T follicular helper cell (primary cell): ENCODE measurements at regions not wholly inside any gene's neighbourhood (a gene's known extent, or its start where the extent isn't known, plus 50 kb on each side); places are given as distances from the start of the nearest gene placed in this dataset.

Source experiments
- DNase-seq: peaks from one replicate; pipeline ENCODE4 v3.0.0-alpha.2; 2020; ENCODE audit warnings: low read depth

DNA sequence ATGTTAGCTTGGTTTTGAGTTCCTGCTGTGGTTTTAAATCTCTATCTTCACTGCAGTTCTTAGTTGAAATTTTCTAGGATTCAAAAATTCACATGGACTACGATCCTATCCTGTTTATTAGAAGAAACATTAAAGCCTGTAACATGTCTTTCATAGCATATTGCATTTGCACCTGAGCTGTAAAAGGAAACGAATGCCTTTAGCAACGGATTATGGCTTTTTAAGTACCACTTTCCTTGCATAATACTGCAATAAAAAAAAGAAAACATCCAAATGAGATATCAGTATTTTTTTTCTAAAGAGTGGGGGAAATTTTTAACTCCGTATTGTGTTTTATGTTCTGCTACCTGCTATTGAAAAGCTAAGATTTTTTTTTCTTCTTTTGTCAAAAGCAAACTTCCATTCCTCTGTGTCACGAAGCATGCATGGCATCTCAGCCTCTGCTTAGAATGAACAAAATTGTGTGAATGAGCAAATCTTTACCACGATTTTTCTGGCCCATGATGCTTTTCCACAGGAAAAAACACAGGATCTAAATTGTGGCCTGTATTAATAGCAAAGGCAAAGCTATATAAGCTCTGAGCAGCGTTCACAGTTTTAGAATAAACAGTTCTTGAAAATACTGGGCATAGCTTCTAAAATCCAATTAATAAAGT is 110.0 kb upstream of the CDIN1 start:
- DNase-seq = no peak

- no peak for DNase-seq
These were observed 106.8 kb upstream of the CDIN1 start for GRCh38 chr15:36472672-36473071.

DNA sequence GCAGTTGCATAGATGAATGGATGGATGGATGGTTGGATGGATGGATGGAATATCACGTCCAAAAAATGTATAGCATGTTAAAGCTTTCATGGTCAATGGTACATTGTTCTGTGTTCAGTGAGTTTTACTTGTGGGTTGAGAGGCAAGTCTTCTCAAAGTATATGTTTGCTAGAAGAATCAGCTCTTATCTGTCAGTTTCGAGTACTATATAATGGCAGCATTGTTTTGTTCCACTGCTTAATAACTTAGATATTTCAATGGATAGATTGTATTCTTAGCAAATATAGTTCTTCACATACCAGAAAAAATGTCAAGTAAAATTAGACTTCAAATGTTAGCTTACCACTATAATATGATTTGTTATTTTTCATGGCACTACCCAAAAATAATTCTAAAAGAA is 100.9 kb upstream of the CDIN1 start:
- DNase-seq = no peak

- no peak for DNase-seq
These were observed 100.1 kb upstream of the CDIN1 start for GRCh38 chr15:36479200-36479896.

DNA sequence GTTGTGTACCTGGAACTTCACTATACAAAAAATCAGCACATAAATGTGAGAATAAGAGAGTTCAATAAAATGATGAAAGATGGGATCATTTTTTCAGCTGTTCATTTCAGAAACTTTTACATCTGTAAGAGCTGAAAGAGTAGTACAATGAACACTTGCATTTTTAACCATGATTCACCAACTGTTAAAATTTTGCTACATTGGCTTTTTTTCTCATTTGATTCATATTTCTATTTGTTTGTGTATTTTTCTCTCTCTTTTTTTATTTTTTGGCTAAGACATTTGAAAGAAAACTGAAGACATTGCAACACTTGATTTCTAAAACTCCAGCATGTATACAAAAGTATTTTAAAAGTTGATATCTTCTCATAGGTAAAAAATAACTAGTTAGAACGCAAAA is 98.3 kb upstream of the CDIN1 start:
- DNase-seq = no peak

DNA sequence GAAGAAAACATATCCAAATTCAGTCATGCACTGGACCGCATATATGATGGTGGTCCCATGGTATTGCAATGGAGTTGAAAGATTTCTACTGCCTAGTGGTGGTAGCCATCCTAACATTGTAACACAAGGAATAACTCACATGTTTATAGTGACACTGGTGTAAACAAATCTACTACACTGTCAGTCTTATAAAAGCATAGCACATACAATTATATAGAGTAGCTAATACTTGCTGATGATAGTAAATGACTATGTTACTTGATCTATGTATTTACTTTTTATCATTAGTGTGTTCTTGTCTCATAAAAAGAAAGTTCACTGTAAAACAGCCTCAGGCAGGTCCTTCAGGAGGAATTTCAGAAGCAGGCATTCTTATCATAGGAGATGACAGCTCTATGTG is 96.0 kb upstream of the CDIN1 start:
- no peak for DNase-seq

DNA sequence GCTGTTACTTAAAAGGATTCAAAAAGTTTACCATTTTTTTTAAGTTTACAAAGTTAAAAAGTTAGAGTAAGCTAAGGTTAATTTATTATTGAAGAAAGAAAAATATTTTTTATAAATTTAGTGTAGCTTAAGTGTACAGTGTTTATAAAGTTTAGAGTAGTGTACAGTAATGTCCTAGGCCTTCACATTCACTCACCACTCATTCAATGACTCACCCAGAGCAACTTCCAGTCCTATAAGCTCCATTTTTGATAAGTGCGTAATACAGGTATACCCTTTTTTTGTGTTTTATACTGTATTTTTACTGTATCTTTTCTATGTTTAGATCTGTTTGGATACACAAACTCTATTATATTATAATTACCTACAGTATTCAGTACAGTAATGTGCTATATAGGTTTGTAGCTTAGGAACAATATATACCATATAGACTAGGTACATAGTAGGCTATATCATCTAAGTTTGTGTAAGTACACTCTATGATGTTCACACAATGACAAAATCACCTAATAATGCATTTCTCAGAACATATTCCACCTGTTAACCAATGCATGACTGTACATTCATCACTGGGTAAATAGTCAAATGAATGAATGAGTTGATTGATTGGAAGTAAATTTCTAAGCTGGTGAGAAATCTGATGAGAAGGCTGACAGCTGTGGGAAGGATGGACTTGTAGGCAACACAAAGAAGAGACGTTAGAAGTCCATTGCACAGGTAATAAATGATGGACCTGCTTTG is 95.2 kb upstream of the CDIN1 start:
- DNase-seq = no peak

DNA sequence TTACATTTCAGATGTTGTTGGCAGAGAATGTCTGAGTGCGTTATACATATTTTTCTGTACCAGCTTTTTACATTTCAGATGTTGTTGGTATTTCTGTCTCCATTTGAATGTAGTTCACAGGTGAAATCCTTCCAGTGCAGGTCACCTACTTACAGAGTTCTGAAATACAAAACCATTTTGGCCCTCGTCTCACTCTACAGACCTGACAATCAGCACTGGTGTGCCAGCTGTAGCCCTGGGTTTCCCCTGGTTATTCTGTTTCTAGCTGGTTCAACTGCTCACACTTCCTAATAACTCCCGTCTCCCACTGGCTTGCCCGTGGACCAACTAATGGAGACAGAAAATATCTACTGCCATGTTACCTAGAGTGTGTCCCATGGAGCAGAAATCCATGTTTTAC is 87.5 kb upstream of the CDIN1 start:
- DNase-seq = no peak

- DNase-seq = no peak
These were observed 83.9 kb upstream of the CDIN1 start for GRCh38 chr15:36495456-36495991.

GRCh38 chr15:36497901-36498300 is 81.5 kb upstream of the CDIN1 start:
- no peak for DNase-seq

DNA sequence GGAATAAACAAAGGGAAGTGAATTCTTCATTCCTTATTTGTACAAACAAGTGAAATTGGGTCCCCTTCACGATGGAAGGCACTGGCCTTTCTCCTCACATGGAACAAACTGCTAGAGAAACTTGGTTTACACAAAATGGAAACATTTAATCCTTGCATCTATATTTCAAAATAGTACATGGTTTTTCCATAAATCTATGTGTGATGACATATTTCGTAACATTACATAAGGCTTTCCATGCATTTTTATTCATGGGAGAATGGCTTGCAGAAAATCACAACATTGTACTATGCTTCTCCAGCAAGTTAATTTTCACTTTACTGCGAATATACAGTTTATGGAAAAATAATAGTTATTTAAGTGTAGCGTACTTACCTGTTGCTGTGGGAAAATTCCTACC is 81.0 kb upstream of the CDIN1 start:
- DNase-seq = no peak

DNA sequence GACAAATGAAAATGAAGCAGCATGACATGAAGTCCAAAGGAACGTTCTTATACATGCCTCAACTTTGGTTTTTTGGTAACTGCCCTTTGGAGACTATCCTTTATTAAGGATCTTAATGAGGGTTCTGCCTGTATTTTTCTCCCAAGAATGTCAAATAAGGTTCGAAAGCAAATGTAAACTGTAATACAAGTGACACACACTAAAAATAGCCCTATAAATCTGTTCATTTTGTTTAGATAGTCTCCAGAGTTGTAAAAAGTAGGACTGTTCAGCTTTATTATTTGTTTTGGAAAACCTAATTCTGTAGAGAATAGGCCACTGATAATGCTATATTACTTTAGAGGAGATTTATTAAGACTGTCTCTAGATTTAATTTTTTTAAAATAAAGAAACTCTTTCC is 80.5 kb upstream of the CDIN1 start:
- DNase-seq = no peak

- DNase-seq = no peak
These were observed 79.7 kb upstream of the CDIN1 start for GRCh38 chr15:36499412-36500389.

DNA sequence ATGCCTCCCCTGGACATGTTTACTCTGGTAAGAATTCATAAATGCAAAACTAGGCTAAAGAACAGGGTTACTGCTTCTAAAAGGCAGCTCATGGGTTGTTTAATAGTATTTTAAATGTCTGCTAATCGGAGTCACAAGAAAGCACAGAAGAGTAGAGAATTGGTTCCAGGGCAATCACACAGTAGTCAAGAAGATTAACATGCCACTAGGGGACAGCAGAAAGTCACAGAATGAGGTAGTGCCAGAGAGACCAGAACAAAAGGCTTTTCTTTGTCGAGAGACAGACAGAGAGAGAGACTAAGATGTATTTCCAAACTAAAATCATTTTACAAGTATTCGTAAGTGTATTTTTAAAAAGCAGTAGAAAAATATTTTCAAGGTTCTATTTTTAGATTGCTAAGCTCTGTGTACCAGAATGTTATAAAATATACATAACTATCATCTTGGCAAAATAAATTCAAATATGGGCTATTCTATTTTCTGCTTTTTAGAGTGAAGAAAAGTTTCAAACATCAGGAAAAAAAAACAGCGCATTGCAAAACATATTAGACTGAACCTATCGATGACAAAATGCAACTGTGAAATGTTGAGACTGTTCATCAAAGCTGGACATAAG is 78.3 kb upstream of the CDIN1 start:
- no peak for DNase-seq

- DNase-seq = no peak
These were observed 76.9 kb upstream of the CDIN1 start for GRCh38 chr15:36502509-36502908.

- DNase-seq = no peak
These were observed 72.6 kb upstream of the CDIN1 start for GRCh38 chr15:36506733-36507356.

DNA sequence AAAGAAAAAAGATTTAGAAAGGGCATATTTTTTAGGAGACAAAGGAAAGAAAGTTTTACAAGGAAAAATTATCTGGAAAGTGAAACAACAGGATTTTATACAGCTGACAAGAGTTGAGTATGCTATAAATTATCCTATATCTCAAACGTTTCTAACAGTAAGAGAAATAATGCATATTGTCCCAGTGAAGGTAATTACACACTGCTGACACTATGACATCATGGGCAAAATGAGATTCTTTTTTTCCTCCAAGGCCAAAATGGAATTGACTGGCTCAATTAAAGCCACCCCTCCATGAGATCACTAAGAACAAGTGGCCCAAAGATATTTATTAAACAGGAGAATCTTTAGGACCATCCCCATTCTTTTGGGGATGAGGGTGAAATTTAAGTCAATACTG is 72.0 kb upstream of the CDIN1 start:
- DNase-seq = no peak

DNA sequence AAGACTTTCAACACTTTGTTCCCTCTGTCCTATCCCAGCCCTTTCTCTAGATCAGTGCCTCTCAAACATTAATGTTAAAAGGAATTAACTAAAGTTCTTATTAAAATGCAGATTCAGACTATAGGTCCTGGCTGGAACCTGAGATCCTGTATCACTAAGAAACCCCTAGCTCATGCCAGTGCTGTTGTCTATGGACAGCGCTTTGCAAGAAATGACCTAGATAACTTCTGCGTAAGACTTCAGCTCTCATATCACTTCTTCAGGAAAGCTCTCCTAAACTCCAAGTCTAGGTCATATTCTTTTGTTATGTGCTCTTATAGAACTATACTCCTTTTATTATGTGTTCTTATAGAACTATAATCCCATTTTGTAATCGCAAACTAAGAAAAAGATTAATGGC is 67.8 kb upstream of the CDIN1 start:
- no peak for DNase-seq

DNA sequence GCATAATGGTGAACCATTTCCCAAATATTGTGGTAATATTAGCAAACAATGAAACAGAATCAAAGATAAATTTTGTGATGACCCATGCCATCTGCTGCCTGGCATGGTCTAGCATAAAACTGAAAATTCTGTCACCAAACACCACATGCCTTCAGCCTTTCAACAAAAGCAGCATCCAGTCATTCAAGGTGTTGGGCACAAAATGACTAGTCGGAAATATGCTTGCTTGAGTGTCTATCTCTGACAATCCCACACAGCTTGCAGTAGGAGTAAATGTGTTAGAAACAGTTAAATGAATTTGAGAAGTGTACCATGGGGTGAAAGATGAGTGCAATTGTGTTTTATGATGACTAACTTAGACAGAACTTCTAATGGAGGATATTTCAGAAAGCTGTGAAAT is 61.7 kb upstream of the CDIN1 start:
- no peak for DNase-seq

DNA sequence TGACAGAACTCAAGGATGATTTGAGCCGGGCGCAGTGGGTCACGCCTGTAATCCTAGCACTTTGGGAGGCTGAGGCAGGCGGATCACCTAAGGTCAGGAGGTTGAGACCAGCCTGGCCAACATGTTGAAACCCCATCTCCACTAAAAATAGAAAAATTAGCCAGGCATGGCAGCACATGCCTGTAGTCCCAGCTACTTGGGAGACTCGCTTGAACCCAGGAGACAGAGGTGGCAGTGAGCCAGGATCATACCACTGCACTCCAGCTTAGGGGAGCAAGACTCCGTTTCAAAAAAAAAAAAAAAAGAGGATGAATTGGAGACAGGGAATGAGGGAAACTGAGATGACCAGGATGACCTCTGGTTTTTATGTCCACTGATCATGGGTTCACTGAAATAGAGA is 60.4 kb upstream of the CDIN1 start:
- no peak for DNase-seq

GRCh38 chr15:36525430-36525829 is 54.0 kb upstream of the CDIN1 start:
- no peak for DNase-seq
